Subcutaneous abdominal adipose tissue (tissue), 5 donors: ENCODE measurements at regions not wholly inside any gene's neighbourhood (a gene's known extent, or its start where the extent isn't known, plus 50 kb on each side); places are given as distances from the start of the nearest gene placed in this dataset.

ENCODE experiments used
- H3K27ac ChIP-seq: one replicate; pipeline ENCODE4 v1.7.0; 2013; ENCODE audit warnings: low read depth, mild to moderate bottlenecking, inconsistent platforms, low read length, moderate library complexity
- H3K27me3 ChIP-seq, 5 donors: one replicate each; pipeline ENCODE4 v1.7.0; 2013; ENCODE audit warnings: low read length in 5 of 5, inconsistent platforms in 1 of 5; ENCODE audit not compliant: control insufficient read depth in 5 of 5, insufficient read depth in 4 of 5
- H3K36me3 ChIP-seq, 5 donors: one replicate each; pipeline ENCODE4 v1.7.0; 2013; ENCODE audit warnings: low read length in 5 of 5; ENCODE audit not compliant: control insufficient read depth in 5 of 5, insufficient read depth in 5 of 5
- H3K4me1 ChIP-seq, 5 donors: one replicate each; pipeline ENCODE4 v1.7.0; 2013; ENCODE audit warnings: low read length in 5 of 5, mild to moderate bottlenecking in 3 of 5, moderate library complexity in 1 of 5; ENCODE audit not compliant: control insufficient read depth in 5 of 5, insufficient read depth in 5 of 5
- H3K4me3 ChIP-seq, 5 donors: one replicate each; pipeline ENCODE4 v1.7.0; 2013; ENCODE audit warnings: low read length in 5 of 5, low read depth in 1 of 5
- H3K9ac ChIP-seq, 5 donors: one replicate each; pipeline ENCODE4 v1.7.0; 2013; ENCODE audit warnings: low read length in 5 of 5, mild to moderate bottlenecking in 4 of 5, moderate library complexity in 3 of 5
- H3K9me3 ChIP-seq, 5 donors: one replicate each; pipeline ENCODE4 v1.7.0; 2013; ENCODE audit warnings: low read length in 5 of 5; ENCODE audit not compliant: control insufficient read depth in 5 of 5
- donor health status: healthy.
- donor health status: healthy.
- donor health status: healthy.
- donor health status: healthy.
- donor health status: healthy.

DNA sequence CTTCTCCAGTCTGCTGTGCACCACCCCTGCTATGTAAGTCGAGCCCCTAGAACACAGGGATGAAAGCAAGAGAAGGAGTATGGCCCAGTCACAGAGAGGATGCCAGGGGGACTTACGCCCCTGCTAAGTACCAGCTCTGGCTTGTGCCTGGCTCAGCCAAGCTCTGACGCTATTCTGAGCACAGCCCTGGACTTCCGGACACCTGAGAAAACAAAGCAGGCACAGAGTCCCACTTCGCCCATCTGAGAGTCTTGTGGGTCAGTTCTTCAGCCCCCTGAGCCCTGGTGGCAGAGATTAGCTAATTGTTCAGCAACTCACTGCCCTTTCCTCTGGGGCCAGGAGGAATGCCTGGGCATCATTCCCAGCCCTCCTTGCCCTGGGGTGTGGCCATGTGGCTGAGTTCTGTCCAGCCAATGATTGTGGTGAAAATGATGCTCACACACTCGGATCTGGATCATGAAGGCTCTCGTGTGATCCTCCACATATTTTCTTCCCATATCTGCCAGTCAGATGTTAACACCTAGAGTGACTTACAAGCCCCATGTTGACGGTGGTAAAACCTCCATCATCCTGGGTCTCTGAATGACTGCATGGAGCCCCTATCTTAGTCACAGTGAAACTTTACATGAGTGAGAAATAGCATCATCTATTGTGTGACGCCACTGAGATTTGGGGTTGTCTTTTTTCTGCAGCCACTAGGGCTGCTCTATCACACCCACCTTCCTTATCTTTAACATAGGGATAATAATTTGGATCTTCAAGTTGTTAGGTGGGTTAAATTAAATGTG lies 105.7 kb downstream of the TPRA1 start:
- Histone ChIP-seq H3K27ac (no peak overlapping the region), H3K4me3 (no peak overlapping the region), H3K4me1 (no peaks in the 10 kb centered on the region), H3K9ac (no peak overlapping the region), H3K9me3 (no peaks in the 10 kb centered on the region), H3K36me3 (no peaks in the 10 kb centered on the region), H3K27me3 (peaks cover 0 to 5% (median 0%) of the 10 kb centered on the region in 5 donors)

GRCh38 chr3:127483902-127484591 lies 106.5 kb downstream of the TPRA1 start:
- Histone ChIP-seq H3K4me3 (no peak overlapping the region), H3K4me1 (no peaks in the 10 kb centered on the region), H3K9me3 (no peaks in the 10 kb centered on the region), H3K27ac (no peak overlapping the region), H3K36me3 (no peaks in the 10 kb centered on the region), H3K9ac (no peak overlapping the region), H3K27me3 (peaks cover 0 to 5% (median 0%) of the 10 kb centered on the region in 5 donors)

DNA sequence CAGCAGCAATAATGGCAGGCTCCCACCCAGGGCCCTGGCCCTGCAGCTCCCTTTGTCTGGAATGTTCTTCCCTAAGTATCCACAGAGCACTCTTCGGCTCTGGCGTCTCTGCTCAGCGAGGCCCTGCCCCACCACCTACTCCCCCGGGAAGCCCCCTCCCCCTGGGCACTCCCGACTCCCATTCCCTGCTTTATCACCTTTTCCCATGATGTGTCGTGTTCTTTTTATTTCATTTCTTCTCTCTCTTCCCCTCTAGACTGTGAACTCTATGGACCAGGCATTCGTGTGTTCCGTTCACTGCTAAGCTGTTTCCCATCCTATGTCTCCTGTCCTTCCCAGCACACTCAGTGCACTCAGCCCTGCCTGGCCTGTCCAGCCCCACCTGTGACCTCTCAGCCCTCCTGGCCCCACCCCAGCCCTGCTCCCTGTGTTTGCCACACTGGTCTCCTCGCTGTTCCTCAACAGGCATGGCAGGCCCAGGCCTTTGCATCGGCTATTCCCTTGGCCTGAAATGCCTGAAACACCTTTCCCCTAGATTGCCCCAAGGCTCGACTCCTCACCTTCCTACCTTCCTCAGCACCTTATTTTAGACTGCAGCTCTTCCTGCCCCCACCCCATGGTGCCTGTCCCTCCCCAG lies 107.4 kb downstream of the TPRA1 start:
- Histone ChIP-seq H3K9me3 (no peaks in the 10 kb centered on the region), H3K27ac (no peak overlapping the region), H3K27me3 (peaks cover 0 to 5% (median 0%) of the 10 kb centered on the region in 5 donors), H3K36me3 (no peaks in the 10 kb centered on the region), H3K9ac (no peak overlapping the region), H3K4me1 (no peaks in the 10 kb centered on the region), H3K4me3 (no peak overlapping the region)

DNA sequence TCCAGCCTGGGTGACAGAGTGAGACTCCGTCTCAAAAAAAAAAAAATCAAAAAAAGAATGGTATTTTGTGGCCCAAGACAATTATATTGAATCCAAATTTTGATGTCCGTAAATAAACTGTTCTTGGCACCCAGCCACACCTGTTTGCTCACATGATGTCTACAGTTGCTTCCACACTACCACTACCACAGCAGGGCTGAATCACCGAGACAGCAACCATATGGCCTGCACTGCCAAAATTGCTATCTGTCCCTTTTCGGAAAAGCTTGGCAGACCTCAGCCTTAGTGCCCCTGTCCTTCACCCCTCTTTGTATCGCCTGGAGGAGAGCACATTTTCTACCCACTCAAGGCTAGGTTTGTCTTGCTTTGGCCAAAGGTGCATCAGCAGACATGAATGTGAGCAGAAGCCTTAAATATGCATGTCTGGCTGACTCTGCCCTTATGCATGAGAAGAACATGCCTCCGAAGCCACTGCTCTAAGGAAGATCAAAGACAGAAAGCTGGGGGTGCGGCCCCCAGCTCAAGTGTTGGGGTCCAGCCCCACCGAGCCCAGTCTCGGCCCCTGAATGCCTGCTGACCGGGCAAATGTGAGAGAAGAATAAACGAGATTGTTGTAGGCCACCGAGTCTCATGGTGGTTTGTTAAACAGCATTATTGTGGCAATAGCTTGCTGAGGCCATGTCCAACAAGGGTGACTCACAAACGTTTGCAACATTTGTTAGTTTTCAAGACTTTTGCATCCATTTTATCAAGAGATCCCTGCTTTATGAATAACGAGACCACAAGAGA lies 108.1 kb downstream of the TPRA1 start:
- Histone ChIP-seq H3K4me3 (no peak overlapping the region), H3K27me3 (peaks cover 0 to 5% (median 0%) of the 10 kb centered on the region in 5 donors), H3K36me3 (no peaks in the 10 kb centered on the region), H3K9me3 (no peaks in the 10 kb centered on the region), H3K4me1 (no peaks in the 10 kb centered on the region), H3K9ac (no peak overlapping the region), H3K27ac (no peak overlapping the region)

DNA sequence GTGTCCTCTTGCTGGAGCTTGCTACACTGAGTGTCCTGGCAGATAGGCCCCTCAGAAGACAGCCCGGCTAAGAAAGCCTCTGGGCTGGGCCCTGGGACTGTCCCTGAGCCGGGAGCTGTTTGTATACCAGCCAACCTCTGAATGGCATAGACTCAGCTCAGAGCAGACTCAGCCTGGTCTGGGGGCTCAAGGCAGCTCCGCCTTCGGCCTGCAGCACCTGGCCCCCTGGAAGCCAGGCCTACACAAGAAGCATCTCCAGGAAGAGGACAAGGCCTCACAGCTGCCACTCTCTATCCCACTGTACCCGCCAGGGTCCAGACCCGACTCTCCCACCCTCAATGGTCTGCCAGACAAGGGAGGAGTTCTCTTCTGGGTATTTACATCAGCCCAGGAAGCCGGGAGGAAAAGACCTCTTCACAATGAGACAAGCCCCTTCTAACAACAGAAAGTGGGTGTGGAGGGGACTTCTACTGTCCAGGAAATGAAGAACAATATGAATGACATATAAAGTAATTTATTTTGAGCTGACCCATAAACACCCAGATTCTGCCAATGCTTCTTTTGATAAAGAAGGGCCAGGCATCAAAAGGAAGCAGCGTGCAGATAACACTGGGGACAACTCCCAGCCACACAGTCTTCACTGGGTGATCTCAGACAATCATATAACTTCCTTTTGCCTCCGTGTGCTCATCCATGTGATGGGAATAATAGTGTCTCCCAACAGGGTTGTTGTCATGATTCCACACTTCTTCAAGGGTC lies 110.2 kb downstream of the TPRA1 start:
- Histone ChIP-seq H3K36me3 (no peaks in the 10 kb centered on the region), H3K9ac (no peak overlapping the region), H3K4me1 (no peaks in the 10 kb centered on the region), H3K9me3 (no peaks in the 10 kb centered on the region), H3K4me3 (no peak overlapping the region), H3K27me3 (peaks cover 0 to 5% (median 0%) of the 10 kb centered on the region in 5 donors), H3K27ac (no peak overlapping the region)

DNA sequence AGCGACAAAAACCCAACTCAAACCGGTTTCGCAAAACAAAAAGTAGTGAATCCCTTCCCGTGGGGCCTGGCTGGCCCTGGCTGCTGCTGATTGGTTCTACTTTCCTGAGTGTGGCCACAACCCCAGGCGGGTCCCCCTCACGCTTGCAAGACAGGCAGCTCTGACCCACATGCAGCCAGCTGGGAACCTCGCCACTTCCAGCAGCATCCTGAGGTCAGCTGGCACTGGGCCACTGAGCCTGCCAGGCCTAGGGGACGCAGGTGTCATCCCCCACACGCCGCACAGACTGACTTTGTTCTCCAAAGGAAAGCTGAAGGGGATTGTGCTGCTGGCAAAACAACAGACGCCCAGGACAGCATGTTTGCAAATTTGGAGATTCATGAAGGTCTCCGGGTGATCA lies 111.1 kb downstream of the TPRA1 start:
- H3K9ac ChIP-seq: peak overlapping the region in 1 of 5 donors; percentile 12
- peaks cover 0 to 5% (median 3%) of the 10 kb centered on the region in 5 donors for H3K27me3 ChIP-seq
- no peaks in the 10 kb centered on the region for H3K36me3 ChIP-seq
- no peak overlapping the region for H3K4me3 ChIP-seq
- H3K4me1 ChIP-seq: no peaks in the 10 kb centered on the region
- H3K27ac ChIP-seq: no peak overlapping the region
- H3K9me3 ChIP-seq: no peaks in the 10 kb centered on the region

- Histone ChIP-seq H3K4me3 (no peak overlapping the region), H3K27me3 (peaks cover 0 to 6% (median 2%) of the 10 kb centered on the region in 5 donors), H3K9ac (no peak overlapping the region), H3K36me3 (no peaks in the 10 kb centered on the region), H3K4me1 (no peaks in the 10 kb centered on the region), H3K9me3 (peaks cover 0 to under 1% (median 0%) of the 10 kb centered on the region in 5 donors), H3K27ac (no peak overlapping the region)
These were observed 111.6 kb downstream of the TPRA1 start for GRCh38 chr3:127478922-127479321.

DNA sequence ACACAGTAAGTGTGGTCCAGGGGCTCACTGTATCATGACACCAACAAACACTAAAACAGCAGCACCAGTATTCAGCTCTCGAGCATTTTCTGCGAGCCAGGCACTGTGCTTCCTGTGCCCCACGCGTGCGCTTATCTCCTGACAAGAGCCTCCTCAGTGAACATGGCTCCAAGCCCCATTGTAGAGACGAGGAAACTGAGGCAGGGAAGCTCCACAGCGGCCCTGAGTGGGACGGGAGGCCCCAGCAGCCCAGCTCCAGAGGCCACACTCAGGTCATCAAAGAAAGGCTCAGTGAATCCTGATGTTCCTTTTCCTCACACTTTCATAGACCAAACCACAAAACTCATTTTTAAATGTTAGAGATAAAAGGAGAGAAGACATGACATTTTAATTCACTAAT lies 113.1 kb downstream of the TPRA1 start:
- H3K4me1 ChIP-seq: no peaks in the 10 kb centered on the region
- H3K27me3 ChIP-seq: peaks cover 0 to 11% (median 2%) of the 10 kb centered on the region in 5 donors
- no peak overlapping the region for H3K27ac ChIP-seq
- H3K36me3 ChIP-seq: no peaks in the 10 kb centered on the region
- H3K9ac ChIP-seq: no peak overlapping the region
- no peak overlapping the region for H3K4me3 ChIP-seq
- peaks cover 0 to 3% (median 0%) of the 10 kb centered on the region in 5 donors for H3K9me3 ChIP-seq

DNA sequence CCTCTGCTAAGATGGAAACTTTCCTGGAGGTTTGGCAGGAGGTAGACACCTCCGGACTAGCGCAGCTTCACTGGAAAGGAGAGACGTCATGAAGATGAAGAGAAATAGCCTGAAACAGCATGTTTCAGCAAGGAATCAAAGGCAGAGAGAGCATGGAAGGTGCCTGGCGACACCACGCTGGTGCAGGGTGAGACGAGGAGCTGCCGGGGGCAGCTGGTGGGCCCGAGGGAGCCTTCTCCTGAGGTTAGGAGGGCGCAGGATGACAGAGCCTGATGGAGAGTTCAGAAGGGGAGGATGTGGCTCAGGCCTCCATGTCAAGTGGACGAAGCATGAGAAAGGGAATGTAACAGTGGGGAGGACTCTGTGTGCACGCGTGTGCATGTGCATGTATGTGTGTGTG lies 113.6 kb downstream of the TPRA1 start:
- no peak overlapping the region for H3K9ac ChIP-seq
- H3K27me3 ChIP-seq: peaks cover 0 to 11% (median 2%) of the 10 kb centered on the region in 5 donors
- H3K4me1 ChIP-seq: no peaks in the 10 kb centered on the region
- peaks cover 0 to 3% (median 0%) of the 10 kb centered on the region in 5 donors for H3K9me3 ChIP-seq
- H3K27ac ChIP-seq: no peak overlapping the region
- H3K4me3 ChIP-seq: no peak overlapping the region
- no peaks in the 10 kb centered on the region for H3K36me3 ChIP-seq
